ENCODE measurements at regions not wholly inside any gene's neighbourhood (a gene's known extent, or its start where the extent isn't known, plus 50 kb on each side); places are given as distances from the start of the nearest gene placed in this dataset.

DNA sequence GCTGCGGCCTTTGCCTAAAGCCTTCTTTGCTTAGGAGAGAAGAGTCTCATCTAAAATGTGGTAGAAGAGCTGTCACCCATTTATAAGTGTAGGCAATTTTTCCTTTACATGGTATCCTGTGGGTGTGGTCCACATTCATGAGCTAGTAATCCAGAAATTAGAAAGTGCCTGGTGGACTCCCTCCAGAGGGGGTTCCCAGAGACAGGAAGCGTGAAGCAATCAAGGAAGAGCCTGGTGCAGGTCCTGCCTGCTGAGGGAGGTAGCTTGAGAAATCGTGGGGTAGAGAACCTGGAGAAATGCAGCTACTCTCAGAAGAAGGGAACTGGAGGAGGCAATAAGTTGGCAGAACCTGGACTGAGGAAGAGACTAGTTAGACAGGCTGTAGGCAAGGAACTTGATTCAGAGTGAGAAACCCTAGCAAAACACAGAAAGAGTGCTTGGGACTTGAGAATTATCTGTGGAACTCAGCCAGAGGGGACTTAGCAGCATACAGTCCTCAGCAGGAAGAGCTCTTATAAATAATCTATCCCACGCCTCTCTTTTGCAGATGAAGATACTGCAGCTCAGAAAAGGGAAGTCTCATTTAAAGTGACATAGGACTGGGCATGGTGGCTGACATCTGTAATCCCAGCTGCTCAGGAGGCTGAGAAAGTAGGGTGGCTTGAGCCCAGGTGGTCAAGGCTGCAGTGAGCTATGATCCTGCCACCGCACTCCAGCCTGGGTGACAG, 182.4 kb upstream of the CCND2 start:
- DNase-seq = no peak

DNA sequence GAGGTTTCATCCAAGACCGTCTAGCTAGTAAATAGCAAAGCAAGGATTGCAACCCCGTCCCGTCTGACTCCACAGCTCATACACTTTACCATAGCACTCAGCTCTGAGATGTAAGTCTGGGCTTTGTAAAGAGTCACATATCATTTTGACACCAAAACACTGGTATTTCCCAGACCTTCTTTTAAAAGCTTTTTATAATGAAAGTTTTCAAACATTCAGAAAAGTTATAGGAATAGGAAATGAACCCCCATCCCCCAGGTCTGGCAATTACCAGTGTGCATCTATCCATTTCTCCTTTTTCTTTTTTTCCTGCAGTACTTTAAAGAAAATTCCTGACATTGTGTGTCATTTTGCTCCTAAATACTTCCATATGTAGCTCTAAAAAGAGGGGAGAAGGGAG, 183.6 kb upstream of the CCND2 start:
- DNase-seq = no peak

DNA sequence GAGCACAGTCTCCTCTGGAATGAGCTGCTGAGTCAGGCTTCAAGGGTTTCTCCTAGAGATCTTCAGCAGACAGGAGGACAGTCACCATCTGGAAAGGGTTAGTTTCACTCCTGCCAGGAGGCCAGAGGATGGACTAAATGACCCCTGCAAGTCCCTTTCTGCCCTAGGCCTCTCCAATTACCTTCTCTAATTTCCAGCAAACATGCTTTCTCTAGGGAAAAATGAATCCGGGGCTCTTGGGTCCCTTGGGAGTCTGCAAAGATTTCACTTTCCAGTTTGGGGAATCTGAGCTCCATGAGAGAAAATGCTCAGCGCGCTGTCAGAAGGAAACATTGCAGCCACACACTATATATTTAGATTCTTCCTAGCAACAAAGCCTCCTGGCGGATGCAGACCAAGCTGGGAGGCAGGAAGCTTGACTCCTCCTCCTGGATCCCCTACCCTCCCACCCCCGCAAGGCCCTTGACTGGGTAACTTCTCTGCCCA, 184.4 kb upstream of the CCND2 start:
- DNase-seq = no peak

DNA sequence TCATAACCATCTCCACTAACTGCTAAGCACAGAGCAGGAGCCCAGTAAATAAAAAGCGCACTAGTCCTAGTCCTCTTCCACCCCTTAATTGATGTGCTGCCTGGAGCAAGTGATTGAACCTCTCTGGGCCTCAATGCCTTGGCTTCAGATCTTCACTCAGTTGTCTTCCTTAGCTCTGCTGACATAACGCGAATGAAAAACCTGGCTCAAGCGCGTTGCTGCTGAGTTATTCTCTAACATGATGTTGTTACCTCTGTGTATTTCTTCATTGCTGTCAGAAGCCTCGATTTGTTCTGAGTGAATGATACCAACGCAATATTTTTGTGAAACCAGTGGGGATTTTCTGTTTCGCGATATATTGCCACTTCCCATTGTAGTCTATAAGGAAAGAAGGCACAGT, 185.1 kb upstream of the CCND2 start:
- no peak for DNase-seq

DNA sequence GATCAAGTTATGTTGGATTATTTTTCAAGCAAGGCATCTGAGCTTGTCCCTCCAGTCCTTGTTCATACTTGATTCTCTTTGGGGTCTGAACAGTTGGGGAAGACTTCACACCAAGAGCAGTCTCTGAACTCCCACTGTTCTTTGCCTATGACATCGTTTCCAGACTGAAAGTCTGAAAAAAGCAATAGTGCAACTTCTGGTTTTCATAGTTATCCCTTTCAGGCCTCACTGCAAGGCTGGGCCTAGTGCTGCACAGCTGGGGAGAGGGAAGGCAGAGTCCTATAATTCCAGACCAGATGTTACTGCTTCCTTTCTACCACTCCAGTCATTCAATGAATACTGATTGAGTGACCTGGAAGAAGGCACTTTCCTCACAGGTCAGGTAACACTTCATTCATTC, 187.1 kb upstream of the CCND2 start:
- DNase-seq = no peak

DNA sequence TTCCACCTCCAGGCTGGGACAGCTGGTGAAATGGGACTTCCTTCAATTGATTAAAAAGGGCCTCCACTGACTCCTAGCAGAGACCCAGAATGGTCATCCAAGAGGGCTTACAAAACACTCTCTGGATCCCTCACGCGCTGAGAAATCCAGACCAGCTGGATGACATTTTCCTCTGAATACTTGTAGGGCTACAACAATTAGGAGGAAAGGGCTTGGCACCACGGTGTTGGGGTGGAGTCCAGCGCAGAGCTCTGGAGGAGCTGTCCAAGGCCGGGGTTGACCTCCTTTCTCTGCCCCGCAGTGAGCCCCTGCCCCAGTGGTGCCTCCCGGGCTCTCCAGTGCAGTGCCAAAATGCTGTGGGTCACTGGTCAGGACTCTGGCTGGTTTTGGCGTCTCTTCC, 189.0 kb upstream of the CCND2 start:
- DNase-seq = no peak

DNA sequence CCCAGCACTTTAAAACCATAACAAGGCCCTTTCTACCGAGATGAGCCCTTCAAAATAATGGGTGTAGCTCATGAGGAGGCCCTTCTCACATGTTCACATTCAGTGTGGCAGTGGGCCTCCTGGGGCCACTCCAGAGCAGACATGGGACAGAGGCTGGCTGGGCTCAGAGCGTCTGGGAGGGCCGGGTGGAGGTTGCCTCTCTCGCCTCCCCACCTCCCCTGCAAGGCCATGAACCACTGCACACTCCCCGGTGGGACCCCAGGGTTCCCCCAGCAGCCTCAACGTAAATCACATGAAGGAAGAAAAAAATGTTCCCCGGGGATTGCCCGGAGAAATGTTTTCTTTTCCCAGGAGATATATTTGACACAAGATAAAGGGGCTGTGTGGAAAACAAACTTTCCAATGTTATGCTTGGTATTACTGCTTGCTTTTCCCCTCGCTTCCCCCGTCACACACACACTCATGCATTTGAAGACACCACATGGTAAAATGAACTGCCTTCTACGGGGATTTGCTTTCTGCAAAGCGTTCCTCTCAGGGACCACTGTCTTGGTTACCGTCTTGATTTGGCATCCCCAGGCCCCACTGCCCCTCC, 190.7 kb upstream of the CCND2 start:
- DNase-seq = no peak

DNA sequence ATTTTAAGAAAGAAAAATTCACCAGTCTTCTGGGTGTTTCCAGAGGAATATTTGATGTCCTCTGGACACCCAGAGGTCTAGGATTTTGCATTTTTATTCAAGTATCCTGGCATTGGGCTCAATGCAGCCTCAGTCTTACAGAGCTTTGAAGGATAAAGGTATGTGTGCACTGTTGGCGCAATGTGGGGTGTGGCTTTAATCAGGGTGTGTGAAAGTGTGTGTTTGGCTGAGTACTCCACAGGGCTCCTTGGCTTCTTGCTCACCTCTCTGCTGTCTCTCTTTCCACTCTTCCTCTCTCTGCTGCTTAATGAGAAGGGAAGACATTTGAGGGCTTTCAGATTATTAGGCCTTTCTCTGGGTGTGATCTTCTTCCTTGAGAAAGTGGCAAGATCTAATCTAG, 193.3 kb upstream of the CCND2 start:
- no peak for DNase-seq

DNA sequence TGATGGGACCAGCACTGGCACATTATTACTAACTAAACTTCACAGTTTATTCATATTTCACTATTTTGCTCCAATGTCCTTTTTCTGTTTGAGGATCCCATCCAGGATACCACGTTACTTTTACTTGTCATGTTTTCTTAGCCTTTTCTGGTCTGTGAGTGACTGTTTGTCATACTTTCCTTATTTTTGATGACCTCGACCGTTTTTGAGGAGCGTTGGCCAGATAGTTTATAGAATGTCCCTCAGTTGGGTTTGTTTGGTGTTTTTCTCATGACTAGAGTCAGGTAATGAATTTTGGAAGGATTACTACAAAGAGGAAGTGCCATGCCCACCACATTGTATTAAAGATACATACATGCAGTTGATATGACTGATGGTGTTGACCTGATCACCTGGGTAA, 199.4 kb upstream of the CCND2 start:
- no peak for DNase-seq

DNA sequence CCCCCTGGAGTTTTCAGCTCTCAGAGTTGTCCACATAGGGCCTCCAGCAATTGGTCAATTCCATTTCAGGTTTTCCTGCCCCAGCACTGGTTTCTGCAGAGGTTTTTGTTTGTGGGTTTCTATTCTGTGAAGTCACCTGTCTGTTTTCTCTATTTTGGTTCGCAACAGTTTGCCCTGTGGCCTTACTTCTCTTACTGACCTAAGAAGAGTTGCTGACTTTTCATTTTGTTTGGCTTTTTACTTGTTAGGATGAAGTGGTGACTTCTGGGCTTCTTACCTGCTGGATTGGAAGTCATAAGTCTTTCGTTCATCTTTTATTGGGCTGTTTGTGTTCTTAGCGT, 196.4 kb upstream of the PARP11 start:
- no peak for DNase-seq

DNA sequence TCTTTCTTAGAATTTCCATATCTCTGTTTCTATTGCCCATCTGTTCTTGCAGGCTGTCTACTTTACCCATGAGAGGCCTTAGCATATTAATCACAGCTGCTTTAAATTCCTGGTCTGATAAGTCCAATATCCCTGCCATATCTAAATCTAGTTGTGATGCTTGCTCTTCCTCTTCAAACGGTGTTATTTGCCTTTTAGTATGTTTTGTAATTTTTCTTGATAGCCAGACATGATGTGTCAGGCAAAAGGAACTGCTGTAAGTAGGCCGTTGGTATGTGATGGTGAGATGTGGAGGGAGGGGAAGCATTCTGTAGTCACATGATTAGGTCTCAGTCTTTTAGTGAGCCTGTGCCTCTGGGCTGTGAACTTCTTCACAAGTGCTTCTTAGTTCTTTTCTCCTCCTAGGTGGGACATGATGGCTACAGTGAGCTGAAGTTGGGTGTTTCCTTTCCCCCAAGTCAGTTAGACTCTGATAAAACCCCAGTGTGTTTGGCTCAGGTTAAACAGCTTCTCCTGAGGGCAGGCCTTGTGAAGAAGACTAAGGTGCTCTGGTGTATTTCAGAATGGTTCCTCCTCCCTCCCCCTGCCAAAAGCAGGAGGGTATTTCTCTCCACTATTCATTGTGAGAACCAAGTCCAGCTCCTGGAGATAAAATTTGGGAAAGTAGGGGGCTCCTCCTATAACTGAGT, 195.9 kb upstream of the PARP11 start:
- no peak for DNase-seq

DNA sequence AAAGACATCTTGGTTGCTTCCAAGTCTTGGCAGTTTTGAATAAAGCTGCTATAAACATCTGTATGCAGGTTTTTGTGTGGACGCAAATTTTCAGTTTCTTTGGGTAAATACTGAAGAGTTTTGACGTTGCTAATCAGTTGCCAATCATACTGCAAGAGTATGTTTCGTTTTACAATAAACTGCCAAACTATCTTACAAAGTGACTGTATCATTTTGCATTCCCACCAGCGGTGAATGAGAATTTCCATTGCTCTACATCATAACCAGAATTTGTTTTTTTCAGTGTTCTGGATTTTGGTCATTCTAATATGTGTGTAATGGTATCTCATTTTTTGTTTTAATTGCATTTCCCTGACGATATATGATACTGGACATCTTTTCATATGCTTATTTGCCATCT, 190.8 kb upstream of the PARP11 start:
- DNase-seq = no peak

DNA sequence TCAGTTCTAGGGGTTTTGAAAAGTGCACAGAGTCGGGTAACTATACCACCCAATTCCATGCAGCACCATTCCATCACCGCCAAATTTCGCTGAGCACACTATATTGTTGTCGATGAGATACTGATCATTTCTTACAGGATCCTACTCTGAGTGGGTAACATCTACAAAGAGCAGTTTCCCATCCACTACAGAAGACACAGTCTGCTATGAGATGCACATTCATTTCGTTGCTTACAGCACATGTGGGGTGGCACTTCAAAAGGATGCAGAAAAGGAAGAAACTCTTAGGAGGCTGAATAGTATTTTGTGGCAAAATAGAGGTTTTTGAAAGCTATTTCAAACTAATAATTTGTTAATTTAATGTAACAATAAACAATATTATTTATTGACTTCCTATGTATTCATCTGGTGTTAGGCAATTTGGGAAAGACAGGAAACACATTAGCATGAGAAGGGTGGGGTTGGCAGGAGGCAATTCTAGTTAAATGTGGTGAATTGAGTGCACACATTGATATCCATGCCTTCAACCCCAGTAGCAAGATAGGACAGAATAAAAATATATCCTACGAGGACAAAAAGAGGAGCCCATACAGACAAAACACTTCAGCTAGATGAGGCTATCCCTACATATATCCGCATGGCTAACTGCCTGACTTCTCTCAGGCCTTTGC, 186.8 kb upstream of the PARP11 start:
- DNase-seq = no peak

DNA sequence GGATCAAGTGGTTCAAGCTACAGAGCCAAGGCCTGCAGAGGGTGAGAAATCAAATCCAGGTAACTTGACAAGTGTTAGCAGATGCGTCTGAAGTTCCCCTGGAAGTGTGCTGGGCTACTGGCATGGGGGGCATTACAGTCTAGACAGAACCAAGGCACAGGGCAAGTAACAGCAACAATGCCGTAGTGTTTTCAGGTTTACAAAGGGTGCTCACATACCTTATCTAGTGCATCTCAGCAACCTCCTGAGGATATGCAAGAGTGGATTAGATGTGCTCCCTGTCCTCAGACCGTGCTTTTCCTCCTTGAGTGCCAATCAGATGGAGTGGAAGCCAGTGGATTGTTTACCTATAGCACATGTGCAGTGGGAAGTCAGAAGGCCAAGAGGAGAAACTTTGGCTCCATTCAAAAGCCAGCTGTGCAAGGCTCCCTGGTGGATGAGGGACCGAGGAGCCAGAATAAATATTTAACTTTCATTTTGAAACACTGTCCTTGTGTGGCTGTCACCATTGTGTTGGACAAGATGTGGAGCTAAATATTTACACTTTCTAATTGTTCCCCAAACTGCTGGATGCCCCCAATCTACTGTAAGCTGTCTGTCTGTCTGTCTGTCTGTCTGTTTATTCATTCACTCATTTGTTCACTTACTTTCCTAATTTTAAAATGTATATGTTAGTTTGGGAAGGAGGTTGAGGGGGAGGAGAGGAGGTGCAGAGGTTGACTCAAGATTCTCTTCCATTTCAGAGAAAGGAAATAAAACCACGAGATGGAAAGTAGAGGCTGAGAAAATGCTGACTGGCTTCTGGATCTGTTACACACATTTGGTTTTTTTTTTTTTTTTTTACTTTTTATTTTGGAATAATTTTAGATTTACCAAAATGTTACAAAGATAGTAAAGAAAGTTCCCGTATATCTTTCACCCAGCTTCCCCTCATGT, 184.0 kb upstream of the PARP11 start:
- DNase-seq = no peak

DNA sequence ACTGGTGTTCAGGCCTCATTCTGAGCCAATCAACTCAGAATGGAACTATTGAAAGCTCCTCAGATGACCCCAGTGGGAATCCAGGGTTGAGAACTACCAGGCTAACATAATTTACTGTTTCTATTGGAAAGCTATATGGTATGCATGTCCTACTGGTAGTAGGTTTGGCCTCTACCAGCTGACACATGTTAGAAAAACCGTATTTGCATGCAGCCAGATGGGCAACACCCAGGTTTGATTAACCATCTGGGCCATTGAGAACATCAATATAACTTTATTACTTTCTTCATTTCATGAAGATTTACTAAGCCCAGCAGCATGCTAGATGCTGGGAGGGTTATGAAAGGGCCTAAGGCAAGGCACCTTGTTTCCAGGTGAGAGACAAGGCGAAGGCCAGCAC, 181.4 kb upstream of the PARP11 start:
- no peak for DNase-seq

DNA sequence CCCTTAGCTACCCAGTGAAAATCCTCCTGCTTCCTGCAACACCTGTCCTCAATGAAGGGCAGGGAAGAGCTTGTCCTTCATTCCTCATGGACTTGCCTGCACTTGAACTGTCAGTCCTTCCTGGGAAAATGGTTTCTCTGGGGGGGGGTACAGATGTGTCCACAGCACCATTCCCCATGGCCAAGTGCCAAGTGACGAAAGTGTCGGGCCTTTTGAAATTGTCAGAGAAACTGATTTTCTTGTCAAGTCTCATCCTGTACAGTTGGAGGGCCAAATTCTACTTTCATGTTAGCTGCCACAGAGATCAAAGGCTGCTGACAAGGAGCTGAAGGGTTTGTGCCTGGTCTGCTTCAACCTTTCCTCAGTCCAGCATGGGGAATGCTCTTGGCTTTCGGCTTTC, 179.5 kb upstream of the PARP11 start:
- DNase-seq = no peak

DNA sequence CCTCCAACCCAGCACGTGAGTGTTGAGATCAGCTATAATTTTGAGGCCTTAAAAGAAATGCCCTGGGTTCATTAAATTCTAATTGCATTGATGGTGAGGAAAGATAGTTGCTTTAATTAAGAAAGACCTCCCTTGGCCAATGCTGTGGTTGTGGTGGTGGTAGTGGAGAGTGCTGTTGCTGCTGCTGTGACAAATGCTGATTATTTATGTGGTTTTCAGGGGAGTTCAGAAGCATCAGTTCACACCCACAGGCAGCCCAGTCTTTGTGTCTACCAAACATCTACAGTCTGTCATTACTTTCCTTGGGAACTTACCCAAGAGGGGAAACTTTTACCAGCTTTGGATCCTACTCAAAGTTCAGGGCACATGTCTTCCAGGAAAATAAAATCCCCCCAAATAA, 178.4 kb upstream of the PARP11 start:
- DNase-seq = no peak

DNA sequence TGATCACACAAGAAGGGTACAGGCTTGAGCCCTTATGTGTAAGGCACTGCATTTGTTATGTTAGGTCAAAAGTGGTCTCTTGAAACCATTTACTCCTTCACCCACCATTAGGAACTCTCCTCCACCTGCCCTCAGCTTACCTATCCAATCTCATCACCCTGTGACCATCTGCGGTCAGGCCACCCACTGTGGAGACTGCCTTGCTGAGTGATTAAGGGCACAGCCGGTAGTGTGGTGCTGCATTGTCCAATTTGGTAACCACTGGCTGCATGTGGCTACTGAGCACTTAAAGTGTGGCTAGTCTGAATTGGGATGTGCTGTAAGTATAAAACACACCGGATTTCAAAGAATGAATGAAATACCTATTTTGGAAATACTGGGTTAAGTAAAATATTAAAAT, 177.1 kb upstream of the PARP11 start:
- DNase-seq = no peak

DNA sequence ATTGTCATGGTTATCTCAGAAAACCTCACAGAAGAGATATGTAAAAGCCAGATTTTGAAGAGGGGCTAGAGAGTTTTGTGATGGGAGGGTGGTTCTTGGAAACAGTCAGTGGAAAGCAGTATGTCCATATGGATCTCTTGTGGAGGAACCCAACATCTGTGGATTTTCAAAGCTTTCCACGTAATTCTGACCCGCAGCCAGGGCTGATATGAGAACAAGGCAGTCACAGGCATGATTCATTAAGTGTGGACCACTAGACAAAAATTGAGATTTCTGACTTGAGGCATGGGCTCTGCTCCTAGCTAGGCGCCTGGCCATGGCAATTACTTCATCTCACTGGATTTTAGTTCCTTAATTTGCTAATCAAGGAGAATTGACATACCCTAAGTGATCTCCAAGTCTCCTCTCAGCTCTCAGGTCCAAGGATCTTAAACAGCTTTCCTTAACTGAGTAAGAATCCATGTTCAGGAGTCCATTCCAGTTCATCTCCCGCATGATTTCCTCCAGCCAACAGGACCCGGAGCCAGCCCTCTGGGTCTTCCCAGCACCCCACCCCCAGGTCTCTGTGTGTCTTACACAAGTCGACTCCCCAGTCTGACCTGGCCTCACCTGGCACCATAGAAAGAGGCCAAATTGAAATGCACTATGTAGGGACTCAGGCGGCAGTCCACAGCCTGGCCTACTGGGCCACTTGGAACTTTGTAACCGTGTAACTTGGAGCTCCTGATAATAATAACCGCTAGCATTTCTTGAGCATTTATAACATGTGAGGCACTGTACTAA, 176.3 kb upstream of the PARP11 start:
- DNase-seq = no peak

DNA sequence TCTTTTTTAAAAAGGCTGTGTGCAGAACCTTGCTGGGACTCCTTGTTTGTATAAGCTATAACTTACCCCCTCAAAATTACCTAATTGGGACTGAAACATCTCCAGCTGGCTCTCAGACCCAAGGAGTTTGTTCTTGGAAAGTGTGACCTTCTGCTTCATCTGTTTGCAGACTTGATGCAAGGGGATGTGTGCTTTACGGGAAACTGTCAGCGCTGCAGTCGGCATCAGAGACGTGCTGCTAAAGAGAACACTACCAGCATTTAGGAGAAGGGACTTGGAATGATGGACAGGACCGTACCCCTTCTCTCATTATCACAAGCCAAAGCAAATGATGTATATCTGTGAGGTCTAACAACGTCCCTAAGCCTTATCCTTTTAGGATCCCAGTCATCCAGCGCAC, 174.2 kb upstream of the PARP11 start:
- no peak for DNase-seq

DNA sequence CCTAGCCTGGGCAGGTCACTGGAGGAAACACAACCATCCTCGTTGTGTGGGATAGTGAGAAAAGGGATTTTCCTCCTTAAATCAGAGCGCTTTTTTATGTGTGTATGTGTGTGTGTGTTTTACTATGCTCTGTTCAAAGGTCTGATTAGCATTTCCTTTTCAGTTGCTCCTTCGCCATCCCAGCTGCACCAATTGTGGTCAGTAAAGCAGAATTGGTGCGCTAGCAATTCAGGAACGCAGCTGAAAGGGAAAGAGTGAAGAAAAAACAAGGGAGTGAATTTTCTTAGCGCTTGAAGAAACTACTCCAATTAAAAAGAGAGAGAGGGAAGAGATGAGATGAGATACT, 173.3 kb upstream of the PARP11 start:
- no peak for DNase-seq
